Neural crest cell (in vitro differentiated cells): ENCODE measurements at regions not wholly inside any gene's neighbourhood (a gene's known extent, or its start where the extent isn't known, plus 50 kb on each side); places are given as distances from the start of the nearest gene placed in this dataset.

ENCODE experiments used
- DNase-seq: peaks from one replicate; pipeline ENCODE4 v3.0.0; 2021; ENCODE audit warnings: low read depth, mixed read lengths, low spot score
- H3K27ac Mint-ChIP-seq: one replicate; pipeline ENCODE4 v1.8.0; 2021; ENCODE audit warnings: mild to moderate bottlenecking, mixed read lengths; ENCODE audit not compliant: unreplicated experiment
- H3K27me3 Mint-ChIP-seq: 2 replicates; pipeline ENCODE4 v1.8.0; 2021; ENCODE audit warnings: low read depth, mild to moderate bottlenecking, mixed read lengths
- H3K36me3 Mint-ChIP-seq: 2 replicates; pipeline ENCODE4 v1.8.0; 2021; ENCODE audit warnings: low read depth, mild to moderate bottlenecking, mixed read lengths
- H3K4me1 Mint-ChIP-seq: 2 replicates; pipeline ENCODE4 v1.8.0; 2021; ENCODE audit warnings: mixed read lengths
- H3K4me3 Mint-ChIP-seq: one replicate; pipeline ENCODE4 v1.8.0; 2021; ENCODE audit warnings: mild to moderate bottlenecking, mixed read lengths
- H3K9me3 Mint-ChIP-seq: 2 replicates; pipeline ENCODE4 v1.8.0; 2021; ENCODE audit warnings: mixed read lengths
- TF ChIP-seq, protein P1 (sequence below): fragments of 200-600 bp; sonication (generic); conservative IDR thresholded peaks from 2 replicates; pipeline ENCODE4 v1.5.0; 2021; ENCODE audit warnings: antibody characterized with exemption, mild to moderate bottlenecking

DNA sequence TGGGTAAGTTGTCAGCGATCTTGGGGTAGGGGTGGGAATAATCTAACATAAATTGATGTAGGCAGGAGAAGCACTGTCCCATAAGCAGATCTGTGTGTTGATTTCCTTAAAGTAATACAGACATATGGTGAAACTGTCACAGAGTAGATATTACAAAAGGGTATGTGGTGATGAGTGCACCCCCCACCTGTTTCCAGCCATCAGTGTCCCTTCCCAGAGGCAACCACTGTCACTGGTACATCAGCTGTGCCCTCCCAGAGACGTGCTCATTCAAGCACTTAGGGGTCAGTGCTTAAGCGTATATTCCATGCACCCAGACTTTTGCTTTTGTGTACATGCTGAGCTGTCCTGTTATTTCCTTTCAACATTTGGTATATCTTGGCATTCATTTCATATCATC is 94.3 kb upstream of the PITX1 start:
- no peak for DNase-seq
- Mint-ChIP-seq H3K4me3 (no peak overlapping the region), H3K36me3 (no peaks in the 10 kb centered on the region), H3K4me1 (no peaks in the 10 kb centered on the region), H3K27me3 (peaks cover under 1% of the 10 kb centered on the region), H3K9me3 (no peaks in the 10 kb centered on the region), H3K27ac (no peak overlapping the region)
- TF ChIP-seq, protein P1, sequence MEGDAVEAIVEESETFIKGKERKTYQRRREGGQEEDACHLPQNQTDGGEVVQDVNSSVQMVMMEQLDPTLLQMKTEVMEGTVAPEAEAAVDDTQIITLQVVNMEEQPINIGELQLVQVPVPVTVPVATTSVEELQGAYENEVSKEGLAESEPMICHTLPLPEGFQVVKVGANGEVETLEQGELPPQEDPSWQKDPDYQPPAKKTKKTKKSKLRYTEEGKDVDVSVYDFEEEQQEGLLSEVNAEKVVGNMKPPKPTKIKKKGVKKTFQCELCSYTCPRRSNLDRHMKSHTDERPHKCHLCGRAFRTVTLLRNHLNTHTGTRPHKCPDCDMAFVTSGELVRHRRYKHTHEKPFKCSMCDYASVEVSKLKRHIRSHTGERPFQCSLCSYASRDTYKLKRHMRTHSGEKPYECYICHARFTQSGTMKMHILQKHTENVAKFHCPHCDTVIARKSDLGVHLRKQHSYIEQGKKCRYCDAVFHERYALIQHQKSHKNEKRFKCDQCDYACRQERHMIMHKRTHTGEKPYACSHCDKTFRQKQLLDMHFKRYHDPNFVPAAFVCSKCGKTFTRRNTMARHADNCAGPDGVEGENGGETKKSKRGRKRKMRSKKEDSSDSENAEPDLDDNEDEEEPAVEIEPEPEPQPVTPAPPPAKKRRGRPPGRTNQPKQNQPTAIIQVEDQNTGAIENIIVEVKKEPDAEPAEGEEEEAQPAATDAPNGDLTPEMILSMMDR, result no peak

DNA sequence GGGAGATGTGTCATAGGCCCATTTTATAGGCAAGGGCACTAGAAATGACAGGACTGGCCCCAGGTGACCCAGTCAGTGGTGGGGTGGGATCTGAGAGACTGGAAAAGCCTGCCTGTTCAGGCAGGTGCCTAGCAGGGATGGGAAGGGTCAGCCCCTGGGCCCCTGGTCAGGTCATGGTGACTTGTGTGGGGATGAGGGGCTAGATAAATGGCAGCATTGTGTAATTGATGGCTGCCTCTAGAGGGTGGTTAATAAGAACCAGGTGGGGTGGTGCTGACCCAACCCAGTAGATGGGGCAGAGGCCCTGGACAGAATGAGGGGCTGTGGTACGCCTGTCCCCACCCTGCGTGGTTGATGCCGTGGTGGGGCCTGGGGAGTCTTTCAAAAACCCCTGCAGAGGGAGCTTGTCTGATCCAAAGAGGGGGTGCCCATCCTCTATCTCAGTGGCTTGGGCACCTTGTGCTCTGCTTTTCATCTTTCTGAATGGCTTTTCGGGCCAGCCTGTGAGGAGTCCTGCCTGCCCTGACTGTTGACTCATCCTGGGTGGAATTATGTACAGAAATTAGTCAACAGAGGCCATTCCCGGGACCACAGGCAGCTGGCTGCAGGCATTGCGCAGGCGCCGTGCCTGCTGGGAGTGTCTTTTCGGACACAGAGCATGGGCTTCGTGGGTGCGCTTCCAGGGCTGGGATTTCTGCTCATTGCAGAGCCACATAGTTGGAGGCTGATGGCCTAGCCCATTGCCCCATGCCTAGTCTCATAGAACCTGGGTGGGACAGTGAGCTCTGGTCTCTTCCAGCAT is 93.6 kb upstream of the PITX1 start:
- Mint-ChIP-seq H3K4me1 (no peaks in the 10 kb centered on the region), H3K27ac (no peak overlapping the region), H3K36me3 (no peaks in the 10 kb centered on the region), H3K4me3 (no peak overlapping the region), H3K9me3 (no peaks in the 10 kb centered on the region), H3K27me3 (peaks cover 2% of the 10 kb centered on the region)
- TF ChIP-seq, protein P1, result no peak
- no peak for DNase-seq

DNA sequence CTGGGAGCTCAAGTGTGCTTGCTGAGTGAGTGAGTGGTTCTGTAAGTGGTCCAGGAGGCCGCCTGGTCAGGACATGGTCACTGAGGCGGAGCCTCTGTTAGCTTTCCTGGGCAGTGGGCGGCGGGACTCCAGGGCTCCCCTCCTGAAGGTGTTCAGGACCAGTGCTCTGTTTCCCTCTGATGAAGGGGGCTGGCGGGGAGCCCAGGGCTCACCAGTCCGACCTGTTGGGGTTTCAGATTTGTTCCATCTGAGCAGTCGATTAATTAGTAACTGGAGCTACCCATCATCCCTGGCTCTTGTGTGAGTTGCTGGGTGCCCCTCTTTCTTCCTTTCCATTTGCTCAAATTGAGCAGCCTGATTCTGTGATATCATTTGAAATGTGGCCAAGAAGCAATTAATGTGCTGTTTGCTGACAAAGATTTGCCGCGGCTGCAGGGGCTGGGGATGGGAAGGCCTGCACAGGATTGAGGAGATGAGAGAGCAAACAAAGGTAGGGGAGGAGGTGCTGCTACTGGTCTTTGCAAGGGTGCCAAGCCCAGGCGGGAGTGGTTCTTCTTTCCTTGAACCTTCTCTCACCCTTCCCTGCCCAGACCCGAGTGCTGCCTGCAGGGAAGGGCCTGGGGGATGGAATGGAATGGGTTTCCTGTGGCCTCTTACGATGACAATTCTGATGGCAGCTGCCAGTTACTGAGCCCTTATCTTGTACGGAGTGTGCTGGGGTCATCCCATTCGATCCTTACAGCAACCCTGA is 92.8 kb upstream of the PITX1 start:
- no peaks in the 10 kb centered on the region for H3K36me3 Mint-ChIP-seq
- H3K27ac Mint-ChIP-seq, result no peak overlapping the region
- TF ChIP-seq, protein P1, result no peak
- H3K27me3 Mint-ChIP-seq, result peaks cover 2% of the 10 kb centered on the region
- no peaks in the 10 kb centered on the region for H3K9me3 Mint-ChIP-seq
- H3K4me1 Mint-ChIP-seq, result no peaks in the 10 kb centered on the region
- DNase-seq, result no peak
- no peak overlapping the region for H3K4me3 Mint-ChIP-seq

DNA sequence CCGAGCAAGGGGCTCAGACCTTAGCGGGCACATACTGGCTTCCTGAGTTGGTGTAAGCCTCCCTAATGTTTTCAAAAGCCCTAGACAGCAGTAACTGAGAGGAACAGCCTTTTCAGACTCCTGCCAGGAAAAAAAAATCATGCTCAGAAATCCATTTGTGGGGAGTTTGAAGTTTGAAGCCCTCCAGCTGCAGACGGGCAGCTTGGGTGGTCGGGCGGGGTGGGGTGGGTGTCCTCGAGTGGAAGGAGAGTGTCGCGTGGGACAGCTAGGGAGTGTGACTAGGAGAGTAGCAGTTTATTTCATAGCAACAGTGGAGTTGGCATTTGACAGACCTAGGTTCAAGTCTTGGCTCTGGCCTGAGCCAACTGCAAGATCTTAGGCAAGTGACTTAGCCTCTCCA is 90.7 kb upstream of the PITX1 start:
- H3K36me3 Mint-ChIP-seq, result no peaks in the 10 kb centered on the region
- H3K9me3 Mint-ChIP-seq, result no peaks in the 10 kb centered on the region
- H3K27me3 Mint-ChIP-seq, result peaks cover 2% of the 10 kb centered on the region

DNA sequence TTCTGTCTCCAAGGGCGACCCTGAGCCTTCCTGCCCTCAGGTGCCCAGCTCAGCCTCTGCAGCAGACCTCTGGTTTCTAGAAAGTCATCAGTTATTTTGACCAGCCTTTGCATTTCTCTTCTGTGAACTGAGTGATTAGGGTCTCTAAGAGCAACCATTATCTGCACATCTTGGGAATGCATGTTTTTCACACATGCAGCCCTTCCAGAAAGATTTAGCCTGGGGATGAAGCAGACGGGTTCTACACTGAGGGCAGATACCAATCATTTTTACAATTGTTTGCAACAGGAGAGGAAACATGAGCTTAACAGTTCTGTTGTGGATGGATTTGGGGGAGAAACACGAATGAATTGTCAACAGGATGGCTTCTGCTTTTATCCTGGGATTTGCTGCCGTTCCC is 90.1 kb upstream of the PITX1 start:
- no peak overlapping the region for H3K27ac Mint-ChIP-seq
- no peaks in the 10 kb centered on the region for H3K36me3 Mint-ChIP-seq
- peaks cover 2% of the 10 kb centered on the region for H3K27me3 Mint-ChIP-seq

More for the DNA sequence above, 90.7 kb upstream of the PITX1 start:
- Mint-ChIP-seq H3K27ac (no peak overlapping the region), H3K4me3 (no peak overlapping the region), H3K4me1 (no peaks in the 10 kb centered on the region)
- TF ChIP-seq, protein P1, result no peak
- no peak for DNase-seq

More for the DNA sequence above, 90.1 kb upstream of the PITX1 start:
- Mint-ChIP-seq H3K4me1 (no peaks in the 10 kb centered on the region), H3K9me3 (no peaks in the 10 kb centered on the region), H3K4me3 (no peak overlapping the region)
- no peak for DNase-seq
- TF ChIP-seq, protein P1, result no peak
